ENCODE measurements at regions not wholly inside any gene's neighbourhood (a gene's known extent, or its start where the extent isn't known, plus 50 kb on each side); places are given as distances from the start of the nearest gene placed in this dataset.

GRCh38 chr10:9886772-9887171, 1130.9 kb upstream of the CELF2 start:
- no peak overlapping the region for H3K4me3 ChIP-seq (replicated peaks; ENCODE audit: low read depth, low read length)
- no peak for DNase-seq (ENCODE audit: extremely low read depth, low read depth)
- TF ChIP-seq, protein P1, sequence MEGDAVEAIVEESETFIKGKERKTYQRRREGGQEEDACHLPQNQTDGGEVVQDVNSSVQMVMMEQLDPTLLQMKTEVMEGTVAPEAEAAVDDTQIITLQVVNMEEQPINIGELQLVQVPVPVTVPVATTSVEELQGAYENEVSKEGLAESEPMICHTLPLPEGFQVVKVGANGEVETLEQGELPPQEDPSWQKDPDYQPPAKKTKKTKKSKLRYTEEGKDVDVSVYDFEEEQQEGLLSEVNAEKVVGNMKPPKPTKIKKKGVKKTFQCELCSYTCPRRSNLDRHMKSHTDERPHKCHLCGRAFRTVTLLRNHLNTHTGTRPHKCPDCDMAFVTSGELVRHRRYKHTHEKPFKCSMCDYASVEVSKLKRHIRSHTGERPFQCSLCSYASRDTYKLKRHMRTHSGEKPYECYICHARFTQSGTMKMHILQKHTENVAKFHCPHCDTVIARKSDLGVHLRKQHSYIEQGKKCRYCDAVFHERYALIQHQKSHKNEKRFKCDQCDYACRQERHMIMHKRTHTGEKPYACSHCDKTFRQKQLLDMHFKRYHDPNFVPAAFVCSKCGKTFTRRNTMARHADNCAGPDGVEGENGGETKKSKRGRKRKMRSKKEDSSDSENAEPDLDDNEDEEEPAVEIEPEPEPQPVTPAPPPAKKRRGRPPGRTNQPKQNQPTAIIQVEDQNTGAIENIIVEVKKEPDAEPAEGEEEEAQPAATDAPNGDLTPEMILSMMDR (IDR thresholded peaks at IDR 0.05; ENCODE audit: low read depth, low read length, missing control alignments), result no peak

GRCh38 chr10:9895453-9895852, 1122.2 kb upstream of the CELF2 start:
- TF ChIP-seq, protein P1 (IDR thresholded peaks at IDR 0.05; ENCODE audit: low read depth, low read length, missing control alignments), result no peak
- no peak for DNase-seq (ENCODE audit: extremely low read depth, low read depth)
- H3K4me3 ChIP-seq (replicated peaks; ENCODE audit: low read depth, low read length), result no peak overlapping the region

- TF ChIP-seq, protein P1 (IDR thresholded peaks at IDR 0.05; ENCODE audit: low read depth, low read length, missing control alignments), result no peak
- no peak overlapping the region for H3K4me3 ChIP-seq (replicated peaks; ENCODE audit: low read depth, low read length)
- DNase-seq (ENCODE audit: extremely low read depth, low read depth), result no peak
Measured at GRCh38 chr10:9895981-9896380, 1121.7 kb upstream of the CELF2 start.

DNA sequence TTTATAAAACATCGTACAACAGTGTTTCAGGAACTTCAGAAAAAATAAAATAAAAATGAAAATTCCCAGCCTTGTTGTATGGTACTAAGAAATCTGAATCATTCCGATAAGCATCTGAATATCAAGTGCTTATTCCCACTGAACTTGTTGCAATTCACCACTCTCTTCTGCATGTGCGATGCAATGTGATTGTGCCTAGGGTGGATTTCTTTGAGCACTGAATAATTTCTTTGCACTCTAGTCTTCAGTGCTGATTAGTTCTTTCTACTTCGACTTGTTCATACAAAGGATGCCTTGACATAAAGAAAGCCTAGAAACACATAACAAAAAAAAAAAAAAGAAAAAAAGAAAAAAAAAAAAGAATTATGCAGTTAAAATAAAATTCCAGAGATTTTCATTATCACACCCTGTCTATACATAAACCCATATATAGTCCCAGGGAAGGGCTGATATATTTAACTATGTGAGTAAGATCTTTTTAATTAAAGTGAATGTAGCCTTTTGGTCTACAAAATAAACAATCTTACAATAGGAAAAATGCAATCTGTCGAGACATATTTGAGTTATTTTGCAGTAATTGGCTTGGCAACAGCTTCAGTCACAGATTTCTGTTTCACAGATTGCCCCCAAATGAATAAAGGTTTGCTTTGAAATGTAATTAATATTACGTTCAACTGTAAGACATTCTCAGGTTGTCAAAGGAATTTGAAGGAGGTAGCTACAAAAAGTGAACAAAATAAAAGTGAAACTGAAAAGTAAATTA, 1118.9 kb upstream of the CELF2 start:
- no peak overlapping the region for H3K4me3 ChIP-seq (replicated peaks; ENCODE audit: low read depth, low read length)
- TF ChIP-seq, protein P1 (IDR thresholded peaks at IDR 0.05; ENCODE audit: low read depth, low read length, missing control alignments), result no peak
- no peak for DNase-seq (ENCODE audit: extremely low read depth, low read depth)

DNA sequence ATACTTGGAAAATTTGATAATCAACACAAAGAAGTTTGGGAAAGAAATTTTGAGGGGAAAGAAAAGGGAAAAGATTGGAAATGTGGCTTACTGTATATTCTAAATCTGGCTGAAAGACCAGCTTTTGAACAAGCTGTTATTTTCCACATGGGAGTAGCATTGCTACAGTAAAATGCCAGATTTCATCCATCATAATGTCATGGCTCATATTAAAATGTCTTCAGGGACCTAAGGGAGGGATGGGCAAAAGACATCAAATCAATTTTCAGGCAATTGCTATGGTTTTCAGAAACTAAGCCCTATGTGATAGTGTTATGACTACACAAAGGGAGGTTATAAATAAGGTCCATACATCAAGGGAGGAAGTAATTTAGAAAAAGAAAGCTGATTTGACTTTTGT, 1116.9 kb upstream of the CELF2 start:
- TF ChIP-seq, protein P1 (IDR thresholded peaks at IDR 0.05; ENCODE audit: low read depth, low read length, missing control alignments), result no peak
- DNase-seq (ENCODE audit: extremely low read depth, low read depth), result no peak

DNA sequence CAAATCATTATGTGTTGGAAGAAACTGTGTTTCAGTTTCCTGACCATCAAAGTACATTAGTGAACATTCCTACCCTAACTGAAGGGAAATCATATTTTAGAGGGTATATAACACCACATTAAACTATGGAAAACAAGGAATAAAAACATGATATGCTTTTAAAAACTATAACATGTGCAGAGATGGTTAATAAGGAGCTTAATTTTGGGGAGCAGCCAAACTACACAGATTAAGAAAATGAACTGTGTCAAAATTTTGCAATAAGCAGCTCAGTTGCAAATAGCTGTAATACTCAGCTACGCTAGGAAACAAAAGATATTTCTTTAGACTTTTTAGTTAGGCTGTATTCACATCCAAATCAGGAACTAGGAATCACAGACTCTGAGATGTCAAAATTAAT, 1115.7 kb upstream of the CELF2 start:
- no peak overlapping the region for H3K4me3 ChIP-seq (replicated peaks; ENCODE audit: low read depth, low read length)
- no peak for DNase-seq (ENCODE audit: extremely low read depth, low read depth)
- TF ChIP-seq, protein P1 (IDR thresholded peaks at IDR 0.05; ENCODE audit: low read depth, low read length, missing control alignments), result no peak

More for the DNA sequence above, 1116.9 kb upstream of the CELF2 start:
- no peak overlapping the region for H3K4me3 ChIP-seq (replicated peaks; ENCODE audit: low read depth, low read length)

DNA sequence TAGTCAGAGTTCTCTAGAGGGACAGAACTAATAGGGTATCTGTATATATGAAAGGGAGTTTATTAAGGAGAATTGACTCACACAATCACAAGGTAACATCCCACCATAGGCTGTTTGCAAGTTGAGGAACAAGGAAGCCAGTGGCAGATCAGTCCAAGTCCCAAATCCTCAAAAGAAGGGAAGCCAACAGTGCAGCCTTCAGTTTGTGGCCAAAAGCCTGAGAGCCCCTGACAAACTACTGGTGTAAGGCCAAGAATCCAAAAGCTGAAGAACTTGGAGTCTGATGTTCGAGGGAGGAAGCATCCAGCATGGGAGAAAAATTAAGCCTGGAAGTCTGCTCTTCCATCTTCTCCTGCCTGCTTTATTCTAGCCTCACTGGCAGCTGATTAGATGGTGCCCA, 1107.2 kb upstream of the CELF2 start:
- H3K4me3 ChIP-seq (replicated peaks; ENCODE audit: low read depth, low read length), result no peak overlapping the region
- no peak for DNase-seq (ENCODE audit: extremely low read depth, low read depth)
- TF ChIP-seq, protein P1 (IDR thresholded peaks at IDR 0.05; ENCODE audit: low read depth, low read length, missing control alignments), result no peak
